PC-3 (cell line): ENCODE measurements at regions not wholly inside any gene's neighbourhood (a gene's known extent, or its start where the extent isn't known, plus 50 kb on each side); places are given as distances from the start of the nearest gene placed in this dataset.

Experiments
- ATAC-seq: fragments of 200-7000 bp; cut with Tn5 transposase; 2 replicates; pipeline ENCODE4 v1.9.1; 2020; ENCODE audit warnings: mild to moderate bottlenecking, moderate library complexity
- BruUV-seq: library from RNA; stranded (reverse); fragments of 400-500 nt; replicated peaks from 2 replicates; lab custom pipeline; 2021; lab: Mats Ljungman, UMichigan
- CTCF ChIA-PET: fragments of 300-600 bp; sonication (Branson Sonifier 250); formaldehyde crosslinking; loops from one replicate; lab custom pipeline; 2022; ENCODE audit warnings: antibody characterized with exemption; lab: Charles Lee
- POLR2A ChIA-PET: fragments of 300-600 bp; sonication (Branson Sonifier 250); formaldehyde crosslinking; loops from one replicate; lab custom pipeline; 2022; ENCODE audit warnings: antibody characterized with exemption; ENCODE audit not compliant: unreplicated experiment; lab: Charles Lee
- DNase-seq: peaks from one replicate; pipeline ENCODE4 v3.0.0-alpha.2; 2015
- H2AFZ ChIP-seq: fragments of 300-600 bp; sonication (generic); 2 replicates; pipeline ENCODE4 v1.6.0; 2016; ENCODE audit warnings: antibody characterized with exemption, low read length
- H3F3A ChIP-seq: fragments of 300-600 bp; sonication (generic); one replicate; pipeline ENCODE4 v1.6.0; 2017; ENCODE audit warnings: antibody characterized with exemption, low read length, control low read depth, mild to moderate bottlenecking; ENCODE audit not compliant: unreplicated experiment
- H3K27ac ChIP-seq: fragments of 300-600 bp; sonication (generic); 2 replicates; pipeline ENCODE4 v1.5.1; 2016; ENCODE audit warnings: mild to moderate bottlenecking, low read length
- H3K27me3 ChIP-seq: fragments of 300-600 bp; sonication (generic); 2 replicates; pipeline ENCODE4 v1.6.1; 2016; ENCODE audit warnings: low read length, mixed read lengths
- H3K36me3 ChIP-seq: fragments of 300-600 bp; sonication (generic); 2 replicates; pipeline ENCODE4 v1.6.1; 2016; ENCODE audit warnings: low read depth, mixed run types, low read length, mixed read lengths
- H3K4me1 ChIP-seq: fragments of 300-600 bp; sonication (generic); 2 replicates; pipeline ENCODE4 v1.5.1; 2016; ENCODE audit warnings: low read length; ENCODE audit not compliant: insufficient read depth
- H3K4me2 ChIP-seq: fragments of 300-600 bp; sonication (generic); 2 replicates; pipeline ENCODE4 v1.6.0; 2016; ENCODE audit warnings: low read length
- H3K4me3 ChIP-seq: fragments of 300-600 bp; sonication (generic); 2 replicates; pipeline ENCODE4 v1.5.1; 2016; ENCODE audit warnings: mild to moderate bottlenecking, low read length, mixed read lengths
- H3K79me2 ChIP-seq: fragments of 300-600 bp; sonication (generic); 2 replicates; pipeline ENCODE4 v1.6.1; 2017; ENCODE audit warnings: low read length, mixed read lengths
- H3K9ac ChIP-seq: fragments of 300-600 bp; sonication (generic); 2 replicates; pipeline ENCODE4 v1.6.0; 2016; ENCODE audit warnings: mild to moderate bottlenecking, low read length
- H3K9me2 ChIP-seq: fragments of 300-600 bp; sonication (generic); replicated peaks from 2 replicates; pipeline ENCODE4 v1.6.1; 2016; ENCODE audit warnings: mixed run types, low read length, mixed read lengths
- H3K9me3 ChIP-seq: fragments of 300-600 bp; sonication (generic); 2 replicates; pipeline ENCODE4 v1.6.1; 2016; ENCODE audit warnings: low read length, mixed read lengths
- H4K20me1 ChIP-seq: fragments of 300-600 bp; sonication (generic); 2 replicates; pipeline ENCODE4 v1.6.1; 2016; ENCODE audit warnings: low read length, mixed read lengths
- CTCF ChIP-seq: fragments of 300-600 bp; sonication (generic); conservative IDR thresholded peaks from 2 replicates; pipeline ENCODE4 v1.5.1; 2017; ENCODE audit warnings: antibody characterized with exemption, low read depth, mild to moderate bottlenecking, low read length
- EZH2 ChIP-seq: fragments of 300-600 bp; sonication (generic); IDR thresholded peaks from one replicate; pipeline ENCODE4 v1.6.1; 2017; ENCODE audit warnings: antibody characterized with exemption, mild to moderate bottlenecking, low read length; ENCODE audit not compliant: unreplicated experiment
- EZH2phosphoT487 ChIP-seq: fragments of 300-600 bp; sonication (generic); IDR thresholded peaks from 2 replicates; pipeline ENCODE4 v1.6.1; 2018; ENCODE audit warnings: mild to moderate bottlenecking, antibody characterized with exemption, low read length, borderline replicate concordance
- intact Hi-C: fragments of 100-400 bp; cut with micrococcal nuclease; formaldehyde crosslinking; loops from 2 replicates; pipeline ENCODE4 v1.9.0; 2023

- H3K4me2 ChIP-seq: no peak overlapping the region
- H3K27me3 ChIP-seq: no peaks in the 10 kb centered on the region
- H3K79me2 ChIP-seq: no peaks in the 10 kb centered on the region
- H3K9ac ChIP-seq: no peak overlapping the region
- CTCF ChIA-PET: no interaction called here
- H4K20me1 ChIP-seq: no peaks in the 10 kb centered on the region
- H3K27ac ChIP-seq: no peak overlapping the region
- ATAC-seq (no peak), DNase-seq (no peak)
- H3K36me3 ChIP-seq: no peaks in the 10 kb centered on the region
- no TSS peak for BruUV-seq
- no peaks in the 10 kb centered on the region for H3F3A ChIP-seq
- peaks cover 18% of the 10 kb centered on the region; the same call in 1 of the 2 replicates for H3K9me3 ChIP-seq
- intact Hi-C loops: no loop called here
- H3K4me1 ChIP-seq: no peaks in the 10 kb centered on the region
- no peaks in the 10 kb centered on the region for H3K9me2 ChIP-seq
- no peak overlapping the region for H2AFZ ChIP-seq
- no peak overlapping the region for H3K4me3 ChIP-seq
- TF ChIP-seq EZH2: no peak
- TF ChIP-seq EZH2phosphoT487: no peak
- no peak for TF ChIP-seq CTCF
- POLR2A ChIA-PET: no interaction called here
These were observed 366.4 kb upstream of the CXADR start for GRCh38 chr21:17146426-17146825.

DNA sequence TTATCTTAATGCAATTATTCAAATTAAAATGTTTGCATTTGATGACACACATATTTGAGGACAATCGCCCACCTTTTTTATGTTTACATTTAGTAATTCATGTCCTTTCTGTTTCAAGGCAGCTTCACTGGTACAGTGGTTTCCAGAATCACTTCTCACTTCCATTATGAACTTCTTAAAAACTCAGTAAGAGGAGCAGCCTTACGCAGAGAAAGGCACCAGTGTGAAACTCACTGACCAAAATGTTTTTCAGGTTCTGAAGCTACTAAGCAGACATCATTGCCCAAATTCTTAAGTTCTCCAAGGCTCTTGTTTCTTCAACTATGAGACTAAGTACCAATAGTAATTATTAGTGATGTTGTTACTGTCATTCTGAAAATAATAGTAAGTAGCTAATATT is 353.1 kb upstream of the CXADR start:
- POLR2A ChIA-PET: no interaction called here
- no TSS peak for BruUV-seq

More for the DNA sequence above, 353.1 kb upstream of the CXADR start:
- Histone ChIP-seq H3K9ac (no peak overlapping the region), H3K27me3 (no peaks in the 10 kb centered on the region), H3F3A (no peaks in the 10 kb centered on the region), H3K9me2 (no peaks in the 10 kb centered on the region), H3K27ac (no peak overlapping the region), H4K20me1 (no peaks in the 10 kb centered on the region), H3K9me3 (0 out of 2 replicates have a peak, but pooled peaks cover 10% of the 10 kb centered on the region), H3K36me3 (no peaks in the 10 kb centered on the region), H2AFZ (no peak overlapping the region), H3K4me1 (no peaks in the 10 kb centered on the region), H3K4me2 (no peak overlapping the region), H3K4me3 (no peak overlapping the region), H3K79me2 (no peaks in the 10 kb centered on the region)
- DNase-seq: no peak
- no peak for ATAC-seq
- TF ChIP-seq EZH2 (no peak), EZH2phosphoT487 (no peak), CTCF (no peak)
- intact Hi-C loops: no loop called here
- CTCF ChIA-PET: no interaction called here
